SK-N-SH treated with all-trans-retinoic acid at 6 μM for 48 hours (cell line): ENCODE measurements at regions not wholly inside any gene's neighbourhood (a gene's known extent, or its start where the extent isn't known, plus 50 kb on each side); places are given as distances from the start of the nearest gene placed in this dataset.

Source experiments
- ATAC-seq: fragments of 200-7000 bp; cut with Tn5 transposase; 3 replicates; pipeline ENCODE4 v1.9.1; 2020; ENCODE audit warnings: mild to moderate bottlenecking, moderate library complexity
- ARNTL ChIP-seq: fragments of 450-650 bp; formaldehyde crosslinking; IDR thresholded peaks from 2 replicates; pipeline ENCODE4 v1.5.0; 2020; ENCODE audit warnings: low read depth, mild to moderate bottlenecking, moderate library complexity, borderline replicate concordance
- BACH2 ChIP-seq: fragments of 250-450 bp; sonication (Bioruptor Pico); IDR thresholded peaks from 2 replicates; pipeline ENCODE4 v1.9.0; 2021; ENCODE audit warnings: mild to moderate bottlenecking, borderline replicate concordance
- CREB5 ChIP-seq: fragments of 250-450 bp; sonication (Bioruptor Pico); IDR thresholded peaks from 2 replicates; pipeline ENCODE4 v1.5.1; 2020; ENCODE audit warnings: low read depth, mild to moderate bottlenecking, moderate library complexity
- CSDC2 ChIP-seq: fragments of 250-450 bp; sonication (Bioruptor Pico); IDR thresholded peaks from 2 replicates; pipeline ENCODE4 v1.5.0; 2020; ENCODE audit warnings: mild to moderate bottlenecking, moderate library complexity
- CSRNP3 ChIP-seq: fragments of 250-450 bp; sonication (Bioruptor Pico); IDR thresholded peaks from 2 replicates; pipeline ENCODE4 v1.5.1; 2021; ENCODE audit warnings: mild to moderate bottlenecking, moderate library complexity
- ESRRG ChIP-seq: fragments of 250-450 bp; sonication (Bioruptor Pico); IDR thresholded peaks from 2 replicates; pipeline ENCODE4 v1.6.1; 2021; ENCODE audit warnings: mild to moderate bottlenecking
- GLIS3 ChIP-seq: fragments of 250-450 bp; sonication (Bioruptor Pico); IDR thresholded peaks from 2 replicates; pipeline ENCODE4 v1.5.0; 2020; ENCODE audit warnings: mild to moderate bottlenecking, moderate library complexity
- ISL1 ChIP-seq: fragments of 250-450 bp; sonication (Bioruptor Pico); IDR thresholded peaks from 2 replicates; pipeline ENCODE4 v2.1.2; 2022; ENCODE audit warnings: mild to moderate bottlenecking, moderate library complexity
- OSR1 ChIP-seq: fragments of 250-450 bp; sonication (Bioruptor Pico); IDR thresholded peaks from 2 replicates; pipeline ENCODE4 v1.8.0; 2022; ENCODE audit warnings: moderate library complexity, mild to moderate bottlenecking, inconsistent platforms
- PATZ1 ChIP-seq: fragments of 250-450 bp; sonication (Bioruptor Pico); IDR thresholded peaks from 2 replicates; pipeline ENCODE4 v1.8.0; 2020; ENCODE audit warnings: mild to moderate bottlenecking, moderate library complexity, borderline replicate concordance
- POU6F1 ChIP-seq: fragments of 250-450 bp; sonication (Bioruptor Pico); IDR thresholded peaks from 2 replicates; pipeline ENCODE4 v1.8.0; 2021; ENCODE audit warnings: low read depth, mild to moderate bottlenecking, moderate library complexity, borderline replicate concordance
- PPARA ChIP-seq: fragments of 250-450 bp; sonication (Bioruptor Pico); IDR thresholded peaks from 2 replicates; pipeline ENCODE4 v1.5.0; 2020; ENCODE audit warnings: mild to moderate bottlenecking, borderline replicate concordance
- RARB ChIP-seq: fragments of 250-450 bp; sonication (Bioruptor Pico); IDR thresholded peaks from 2 replicates; pipeline ENCODE4 v1.8.0; 2021; ENCODE audit warnings: mild to moderate bottlenecking, moderate library complexity
- SNAI2 ChIP-seq: fragments of 250-450 bp; sonication (Bioruptor Pico); IDR thresholded peaks from 2 replicates; pipeline ENCODE4 v1.5.0; 2020; ENCODE audit warnings: mild to moderate bottlenecking, moderate library complexity
- TCF4 ChIP-seq: fragments of 250-450 bp; sonication (Bioruptor Pico); IDR thresholded peaks from 2 replicates; pipeline ENCODE4 v1.8.0; 2021; ENCODE audit warnings: mild to moderate bottlenecking, moderate library complexity, borderline replicate concordance
- TOX ChIP-seq: fragments of 250-450 bp; sonication (Bioruptor Pico); IDR thresholded peaks from 2 replicates; pipeline ENCODE4 v1.8.0; 2021; ENCODE audit warnings: mild to moderate bottlenecking, moderate library complexity, borderline replicate concordance
- TSHZ2 ChIP-seq: fragments of 250-450 bp; sonication (Bioruptor Pico); IDR thresholded peaks from 2 replicates; pipeline ENCODE4 v1.5.0; 2020; ENCODE audit warnings: mild to moderate bottlenecking, moderate library complexity
- ZC3H10 ChIP-seq: fragments of 250-450 bp; sonication (Bioruptor Pico); IDR thresholded peaks from 2 replicates; pipeline ENCODE4 v1.5.1; 2021; ENCODE audit warnings: mild to moderate bottlenecking, moderate library complexity
- ZFP3 ChIP-seq: fragments of 250-450 bp; sonication (Bioruptor Pico); IDR thresholded peaks from 2 replicates; pipeline ENCODE4 v1.5.0; 2020; ENCODE audit warnings: mild to moderate bottlenecking, moderate library complexity
- ZFP30 ChIP-seq: fragments of 450-650 bp; formaldehyde crosslinking; IDR thresholded peaks from 2 replicates; pipeline ENCODE4 v1.5.0; 2022; ENCODE audit warnings: mild to moderate bottlenecking, moderate library complexity
- ZNF565 ChIP-seq: fragments of 450-650 bp; formaldehyde crosslinking; conservative IDR thresholded peaks from 2 replicates; pipeline ENCODE4 v1.5.0; 2020; ENCODE audit warnings: low read depth, mild to moderate bottlenecking, moderate library complexity
- ZNF70 ChIP-seq: fragments of 450-650 bp; formaldehyde crosslinking; IDR thresholded peaks from 2 replicates; pipeline ENCODE4 v1.5.0; 2020; ENCODE audit warnings: mild to moderate bottlenecking, moderate library complexity
- ZNF8 ChIP-seq: fragments of 450-650 bp; formaldehyde crosslinking; IDR thresholded peaks from 2 replicates; pipeline ENCODE4 v1.5.0; 2020; ENCODE audit warnings: mild to moderate bottlenecking, moderate library complexity

GRCh38 chr4:15370296-15370695 is 57.5 kb upstream of the C1QTNF7 start:
- no peak for TF ChIP-seq ZC3H10
- no peak for TF ChIP-seq ZNF70
- no peak for TF ChIP-seq ZFP30
- no peak for TF ChIP-seq ZNF8 (CRISPR knock-in tag)
- TF ChIP-seq POU6F1 (CRISPR knock-in tag): no peak
- no peak for TF ChIP-seq CREB5
- no peak for TF ChIP-seq TCF4 (CRISPR knock-in tag)
- TF ChIP-seq GLIS3 (CRISPR knock-in tag): no peak
- TF ChIP-seq, all 23 proteins: peak for 0
- no peak for ATAC-seq

GRCh38 chr4:15373363-15373762 is 54.5 kb upstream of the C1QTNF7 start:
- ATAC-seq: no peak
- TF ChIP-seq ZFP3 (CRISPR knock-in tag) (no peak), GLIS3 (CRISPR knock-in tag) (no peak), ZNF8 (CRISPR knock-in tag) (no peak), SNAI2 (no peak), CSRNP3 (CRISPR knock-in tag) (no peak), ESRRG (CRISPR knock-in tag) (no peak), ISL1 (no peak), POU6F1 (CRISPR knock-in tag) (no peak), CREB5 (no peak), ZC3H10 (no peak), ZNF565 (no peak), CSDC2 (CRISPR knock-in tag) (no peak), RARB (no peak), ARNTL (no peak), BACH2 (CRISPR knock-in tag) (no peak)
- TF ChIP-seq, all 23 proteins: peak for 0

- ATAC-seq: no peak
- TF ChIP-seq TSHZ2 (no peak), CSDC2 (CRISPR knock-in tag) (no peak), ESRRG (CRISPR knock-in tag) (no peak), ZFP30 (no peak), PATZ1 (CRISPR knock-in tag) (no peak), ZNF8 (CRISPR knock-in tag) (no peak), TOX (CRISPR knock-in tag) (no peak), TCF4 (CRISPR knock-in tag) (no peak), ARNTL (no peak), OSR1 (CRISPR knock-in tag) (no peak), ZNF70 (no peak), ZC3H10 (no peak), GLIS3 (CRISPR knock-in tag) (no peak), PPARA (no peak)
- TF ChIP-seq, all 23 proteins: peak for 0
Measured at GRCh38 chr4:15374656-15375055, 53.2 kb upstream of the C1QTNF7 start.
